ENCODE measurements at regions not wholly inside any gene's neighbourhood (a gene's known extent, or its start where the extent isn't known, plus 50 kb on each side); places are given as distances from the start of the nearest gene placed in this dataset.
A peak's percentile ranks its signal among the peaks of the same experiment; 100 is the strongest.

DNA sequence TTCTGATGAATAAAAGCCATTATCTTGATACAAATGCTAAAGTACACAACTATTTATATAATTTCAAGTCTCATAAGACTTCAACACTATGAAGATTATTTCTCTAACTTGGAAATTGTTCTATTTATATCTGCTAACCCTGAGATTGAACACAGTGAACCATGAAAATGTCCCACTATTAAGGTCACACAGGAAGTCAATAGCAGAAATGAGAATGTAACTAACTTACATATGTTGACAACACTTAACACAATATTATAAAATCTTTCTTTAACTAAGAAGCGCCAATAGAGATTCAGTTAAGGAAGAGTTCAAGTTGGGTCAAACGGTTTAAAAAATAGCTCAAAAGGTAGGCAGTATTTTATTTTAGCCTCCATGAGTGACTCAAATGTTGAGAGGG lies 551.8 kb upstream of the CBLB start:
- in situ Hi-C loops (cut with HindIII; ENCODE audit: low sequenced_read_pairs) = no loop called here
- no peak overlapping the region for H3K4me3 ChIP-seq (ENCODE audit: low read depth, low read length)
- no peak for DNase-seq (ENCODE audit: low read depth)
- TF ChIP-seq, protein P1, sequence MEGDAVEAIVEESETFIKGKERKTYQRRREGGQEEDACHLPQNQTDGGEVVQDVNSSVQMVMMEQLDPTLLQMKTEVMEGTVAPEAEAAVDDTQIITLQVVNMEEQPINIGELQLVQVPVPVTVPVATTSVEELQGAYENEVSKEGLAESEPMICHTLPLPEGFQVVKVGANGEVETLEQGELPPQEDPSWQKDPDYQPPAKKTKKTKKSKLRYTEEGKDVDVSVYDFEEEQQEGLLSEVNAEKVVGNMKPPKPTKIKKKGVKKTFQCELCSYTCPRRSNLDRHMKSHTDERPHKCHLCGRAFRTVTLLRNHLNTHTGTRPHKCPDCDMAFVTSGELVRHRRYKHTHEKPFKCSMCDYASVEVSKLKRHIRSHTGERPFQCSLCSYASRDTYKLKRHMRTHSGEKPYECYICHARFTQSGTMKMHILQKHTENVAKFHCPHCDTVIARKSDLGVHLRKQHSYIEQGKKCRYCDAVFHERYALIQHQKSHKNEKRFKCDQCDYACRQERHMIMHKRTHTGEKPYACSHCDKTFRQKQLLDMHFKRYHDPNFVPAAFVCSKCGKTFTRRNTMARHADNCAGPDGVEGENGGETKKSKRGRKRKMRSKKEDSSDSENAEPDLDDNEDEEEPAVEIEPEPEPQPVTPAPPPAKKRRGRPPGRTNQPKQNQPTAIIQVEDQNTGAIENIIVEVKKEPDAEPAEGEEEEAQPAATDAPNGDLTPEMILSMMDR (IDR thresholded peaks at IDR 0.05; ENCODE audit: low read depth, low read length, missing control alignments) = no peak

- no peak for DNase-seq (ENCODE audit: low read depth)
- TF ChIP-seq, protein P1 (IDR thresholded peaks at IDR 0.05; ENCODE audit: low read depth, low read length, missing control alignments) = no peak
- in situ Hi-C loops (cut with HindIII; ENCODE audit: low sequenced_read_pairs) = no loop called here
- H3K4me3 ChIP-seq (ENCODE audit: low read depth, low read length) = no peak overlapping the region
Observed at GRCh38 chr3:106421426-106421825, 552.6 kb upstream of the CBLB start.

- in situ Hi-C loops (cut with HindIII; ENCODE audit: low sequenced_read_pairs) = no loop called here
- TF ChIP-seq, protein P1 (IDR thresholded peaks at IDR 0.05; ENCODE audit: low read depth, low read length, missing control alignments) = no peak
- no peak for DNase-seq (ENCODE audit: low read depth)
- H3K4me3 ChIP-seq (ENCODE audit: low read depth, low read length) = no peak overlapping the region
Observed at GRCh38 chr3:106421909-106422308, 553.1 kb upstream of the CBLB start.

DNA sequence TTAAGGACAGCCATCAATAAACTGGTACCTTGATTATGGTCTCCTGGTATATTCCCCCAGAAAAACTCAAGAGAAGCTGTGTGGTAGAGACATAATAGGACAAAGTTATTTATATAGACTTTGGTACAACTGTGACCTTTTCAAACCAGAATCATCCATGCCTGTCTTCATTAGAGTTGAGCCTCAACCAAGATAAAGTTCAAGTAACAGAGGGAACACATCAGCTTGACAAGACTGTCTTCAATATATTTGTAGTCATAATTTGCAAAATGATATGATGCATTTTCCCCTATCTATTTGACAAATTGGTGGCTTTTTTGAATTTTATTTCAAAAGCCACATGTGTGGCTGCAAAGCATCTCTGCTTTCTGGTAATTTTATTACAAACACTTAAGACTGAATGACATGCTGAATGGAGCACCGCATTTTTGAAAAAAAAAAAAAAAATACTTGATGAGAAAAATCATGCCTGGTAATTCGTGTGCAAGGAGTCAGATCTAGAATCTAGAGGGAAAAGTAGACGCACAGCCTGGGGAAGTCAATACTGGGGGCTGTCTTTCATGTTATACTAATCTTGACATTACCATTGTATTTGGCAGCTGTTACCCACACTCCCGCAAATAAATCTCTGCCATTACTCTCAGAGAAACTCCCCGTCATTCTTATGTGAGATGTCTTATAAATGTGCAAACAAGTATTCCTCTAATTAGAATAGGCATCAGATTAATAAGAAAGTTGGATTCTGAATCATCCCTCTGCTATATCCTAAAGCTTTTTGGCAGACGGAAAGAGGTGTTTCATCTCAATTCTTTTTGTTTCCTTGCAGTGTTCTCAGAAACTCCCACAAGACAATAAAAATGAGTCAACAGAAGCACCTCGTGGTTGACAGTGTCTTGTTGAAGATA lies 554.8 kb upstream of the CBLB start:
- TF ChIP-seq, protein P1 (IDR thresholded peaks at IDR 0.05; ENCODE audit: low read depth, low read length, missing control alignments) = no peak
- in situ Hi-C loops (cut with HindIII; ENCODE audit: low sequenced_read_pairs) = no loop called here
- no peak overlapping the region for H3K4me3 ChIP-seq (ENCODE audit: low read depth, low read length)
- no peak for DNase-seq (ENCODE audit: low read depth)

GRCh38 chr3:106425026-106425425 lies 556.2 kb upstream of the CBLB start:
- DNase-seq (ENCODE audit: low read depth) = peak; percentile 71
- no peak overlapping the region for H3K4me3 ChIP-seq (ENCODE audit: low read depth, low read length)
- TF ChIP-seq, protein P1 (IDR thresholded peaks at IDR 0.05; ENCODE audit: low read depth, low read length, missing control alignments) = no peak
- in situ Hi-C loops (cut with HindIII; ENCODE audit: low sequenced_read_pairs) = no loop called here

GRCh38 chr3:106425916-106426315 lies 557.1 kb upstream of the CBLB start:
- no peak overlapping the region for H3K4me3 ChIP-seq (ENCODE audit: low read depth, low read length)
- TF ChIP-seq, protein P1 (IDR thresholded peaks at IDR 0.05; ENCODE audit: low read depth, low read length, missing control alignments) = no peak
- in situ Hi-C loops (cut with HindIII; ENCODE audit: low sequenced_read_pairs) = no loop called here
- DNase-seq (ENCODE audit: low read depth) = no peak

All from astrocyte of the cerebellum (primary cell).